Thymus (tissue), 11 donors: ENCODE measurements at regions not wholly inside any gene's neighbourhood (a gene's known extent, or its start where the extent isn't known, plus 50 kb on each side); places are given as distances from the start of the nearest gene placed in this dataset.
"Not testable (repeated sequence)": the region's sequence is repeated elsewhere in the genome, so short reads cannot be mapped to it uniquely, and the experiment has no call there.

Source experiments
- DNase-seq, 9 donors: peaks; one replicate each; pipeline ENCODE4 v3.0.0-alpha.2; 2013; ENCODE audit warnings: low spot score in 9 of 9, low read depth in 6 of 9, missing footprints in 1 of 9
- H3K27ac ChIP-seq, 2 donors: one replicate each; pipeline ENCODE4 v1.5.1; 2013; ENCODE audit warnings: control low read depth in 1 of 2, low read depth in 1 of 2, low read length in 1 of 2, mild to moderate bottlenecking in 1 of 2, moderate library complexity in 1 of 2
- H3K27me3 ChIP-seq, 2 donors: one replicate each; pipeline ENCODE4 v1.5.1; 2013; ENCODE audit warnings: low read length in 1 of 2; ENCODE audit not compliant: control insufficient read depth in 2 of 2, insufficient read depth in 1 of 2
- H3K36me3 ChIP-seq, 2 donors: one replicate each; pipeline ENCODE4 v1.5.1; 2013; ENCODE audit warnings: low read length in 1 of 2, mild to moderate bottlenecking in 1 of 2, moderate library complexity in 1 of 2; ENCODE audit not compliant: control insufficient read depth in 2 of 2, insufficient read depth in 2 of 2
- H3K4me1 ChIP-seq, 2 donors: one replicate each; pipeline ENCODE4 v1.5.1; 2013; ENCODE audit warnings: low read length in 2 of 2; ENCODE audit not compliant: control insufficient read depth in 2 of 2, insufficient read depth in 2 of 2
- H3K4me3 ChIP-seq, 2 donors: one replicate each; pipeline ENCODE4 v1.5.1; 2013; ENCODE audit warnings: low read length in 2 of 2, control low read depth in 1 of 2, mild to moderate bottlenecking in 1 of 2
- H3K9me3 ChIP-seq, 2 donors: one replicate each; pipeline ENCODE4 v1.5.1; 2013; ENCODE audit warnings: low read length in 1 of 2, mild to moderate bottlenecking in 1 of 2; ENCODE audit not compliant: control insufficient read depth in 2 of 2, insufficient read depth in 1 of 2
- WGBS: extraction: QIAGEN DNeasy Blood & Tissue Kit; methylation state at CpG from one replicate; pipeline ENCODE4 v1.1.7; 2013; 5-methylcytosine and 5-hydroxymethylcytosine counted together
- donor health status: healthy.

DNA sequence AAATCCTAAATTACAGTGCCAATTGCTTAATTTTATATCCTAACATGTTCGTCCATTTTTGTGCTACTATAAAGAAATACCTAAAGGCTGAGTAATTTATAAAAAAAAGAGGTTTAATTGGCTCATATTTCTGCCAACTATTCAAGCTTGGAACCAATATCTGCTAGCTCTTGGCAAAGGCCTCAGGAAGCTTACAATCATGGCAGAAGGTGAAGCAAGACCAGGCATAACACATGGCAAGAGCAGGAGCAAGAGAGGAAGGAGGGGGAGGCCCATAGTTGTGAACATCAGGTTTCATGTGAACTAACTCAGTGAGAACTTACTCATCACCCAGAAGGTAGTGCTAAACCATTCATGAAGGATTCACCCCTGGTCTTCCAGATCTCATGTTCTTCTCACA lies 494.3 kb downstream of the CCER1 start:
- Histone ChIP-seq H3K27me3 (no peaks in the 10 kb centered on the region), H3K4me1 (no peaks in the 10 kb centered on the region), H3K27ac (no peak overlapping the region), H3K9me3 (peaks cover 0 to 5% of the 10 kb centered on the region in 2 donors), H3K36me3 (no peaks in the 10 kb centered on the region), H3K4me3 (no peak overlapping the region)
- 88% methylated on average over 1 of the region's 1 CpG for WGBS
- DNase-seq: no peak

DNA sequence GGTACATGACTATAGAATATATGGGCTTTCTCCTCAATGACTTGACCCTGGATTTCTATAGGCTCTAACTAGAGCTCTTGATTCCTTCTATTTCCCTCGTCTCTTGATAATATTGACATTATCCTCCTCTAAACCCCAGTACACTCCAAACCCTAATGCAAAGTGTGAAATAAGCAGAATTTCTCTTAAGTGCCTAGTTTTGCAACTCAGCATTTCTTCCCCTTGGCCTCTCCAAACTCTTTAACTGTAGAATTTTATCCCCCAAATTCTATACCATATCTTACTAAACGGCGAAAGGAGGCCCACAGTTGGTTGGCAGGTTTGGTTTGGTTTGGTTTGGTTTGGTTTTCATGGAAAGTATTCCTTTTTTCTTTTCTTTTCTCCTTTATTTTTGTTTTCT lies 498.7 kb downstream of the CCER1 start:
- Histone ChIP-seq H3K9me3 (peaks cover 0 to 1% of the 10 kb centered on the region in 2 donors), H3K36me3 (no peaks in the 10 kb centered on the region), H3K4me1 (no peaks in the 10 kb centered on the region), H3K27me3 (no peaks in the 10 kb centered on the region), H3K4me3 (no peak overlapping the region), H3K27ac (no peak overlapping the region)
- WGBS: 94% methylated on average over 3 of the region's 3 CpGs
- DNase-seq: no peak

DNA sequence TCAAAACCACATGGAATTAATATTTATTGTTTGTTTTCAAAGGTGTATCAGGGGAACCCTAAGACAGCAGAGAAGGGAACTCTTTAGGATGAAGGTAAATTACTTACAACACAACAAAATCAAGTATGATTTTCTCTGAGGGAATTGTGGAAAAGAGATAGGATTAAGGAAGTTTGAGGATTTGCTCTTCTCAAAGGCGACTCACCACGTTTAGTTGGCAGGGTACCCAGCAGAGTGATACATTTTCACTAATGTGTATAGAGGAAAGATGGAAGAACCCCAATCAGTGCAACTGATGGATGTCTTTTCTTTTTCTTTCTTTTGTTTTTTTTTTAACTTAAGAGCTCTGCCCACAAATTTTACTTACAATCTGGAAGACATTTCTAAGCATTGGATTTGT lies 499.2 kb downstream of the CCER1 start:
- H3K36me3 ChIP-seq: no peaks in the 10 kb centered on the region
- no peak overlapping the region for H3K27ac ChIP-seq
- whole genome bisulfite sequencing: 88% methylated on average over 2 of the region's 2 CpGs
- no peaks in the 10 kb centered on the region for H3K27me3 ChIP-seq
- DNase-seq: no peak
- no peak overlapping the region for H3K4me3 ChIP-seq
- no peaks in the 10 kb centered on the region for H3K9me3 ChIP-seq
- no peaks in the 10 kb centered on the region for H3K4me1 ChIP-seq

DNA sequence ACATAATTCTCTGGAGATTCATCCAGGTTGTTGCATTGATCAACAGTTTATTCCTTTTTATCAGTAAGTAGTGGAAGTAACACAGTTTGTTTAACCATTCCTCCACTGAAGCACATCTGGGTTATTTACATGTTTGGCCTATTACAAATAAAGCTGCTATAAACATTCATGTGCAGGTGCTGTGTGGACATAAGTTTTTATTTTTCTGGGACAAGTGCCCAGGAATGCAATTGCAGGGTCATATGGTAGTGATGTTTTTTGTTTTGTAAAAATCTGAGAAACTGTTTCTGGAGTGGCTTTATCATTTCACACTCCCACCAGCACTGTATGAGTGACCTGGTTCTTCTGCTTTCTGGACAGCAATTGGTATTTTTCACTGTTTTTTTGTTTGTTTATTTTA lies 505.4 kb downstream of the CCER1 start:
- no peaks in the 10 kb centered on the region for H3K4me1 ChIP-seq
- no peaks in the 10 kb centered on the region for H3K36me3 ChIP-seq
- H3K27me3 ChIP-seq: no peaks in the 10 kb centered on the region
- H3K27ac ChIP-seq: no peak overlapping the region
- H3K4me3 ChIP-seq: no peak overlapping the region
- DNase-seq: no peak
- H3K9me3 ChIP-seq: peaks cover 0 to 4% of the 10 kb centered on the region in 2 donors

DNA sequence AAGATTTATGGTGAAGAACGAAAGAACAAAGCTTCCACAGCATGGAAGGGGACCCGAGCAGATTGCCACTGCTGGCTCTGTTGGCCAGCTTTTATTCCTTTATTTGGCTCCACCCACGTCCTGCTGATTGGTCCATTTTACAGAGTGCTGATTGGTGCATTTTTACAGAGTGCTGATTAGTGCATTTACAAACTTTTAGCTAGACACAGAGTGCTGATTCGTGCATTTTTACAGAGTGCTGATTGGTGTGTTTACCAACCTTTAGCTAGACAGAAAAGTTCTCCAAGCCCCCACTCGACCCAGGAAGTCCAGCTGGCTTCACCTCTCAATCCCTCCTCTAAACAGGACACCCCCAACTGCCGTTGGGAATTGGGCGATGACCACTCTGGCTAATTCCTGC lies 511.5 kb downstream of the CCER1 start:
- not testable (repeated sequence) for H3K27ac ChIP-seq, H3K4me1 ChIP-seq, H3K4me3 ChIP-seq, H3K36me3 ChIP-seq, H3K27me3 ChIP-seq, DNase-seq
- WGBS: 84% methylated on average over 7 of the region's 7 CpGs
- H3K9me3 ChIP-seq: peaks cover 0 to 11% of the 10 kb centered on the region in 2 donors

DNA sequence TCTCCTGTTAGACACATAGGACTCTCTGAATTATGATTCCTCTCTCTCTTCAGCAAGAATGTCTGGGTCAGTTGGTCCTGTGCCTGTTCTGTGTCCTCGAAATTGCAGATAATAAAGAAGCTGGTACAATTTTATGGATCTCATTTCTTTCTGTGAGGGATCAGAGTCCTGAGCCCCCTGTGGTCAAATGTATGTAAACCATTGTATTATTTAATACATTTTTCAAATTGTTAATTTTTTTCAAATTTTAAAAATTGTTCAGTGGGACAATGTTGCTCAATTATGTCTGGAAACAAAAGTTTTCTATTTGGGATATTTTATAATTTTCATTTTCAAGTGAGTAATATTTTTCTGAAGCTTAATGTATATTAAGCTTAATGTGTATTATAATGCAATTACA lies 513.5 kb downstream of the CCER1 start:
- Histone ChIP-seq H3K27me3 (no peaks in the 10 kb centered on the region), H3K27ac (no peak overlapping the region), H3K9me3 (peaks cover 0 to 6% of the 10 kb centered on the region in 2 donors), H3K4me3 (no peak overlapping the region), H3K4me1 (no peaks in the 10 kb centered on the region), H3K36me3 (no peaks in the 10 kb centered on the region)
- WGBS: 94% methylated on average over 1 of the region's 1 CpG
- DNase-seq: no peak

DNA sequence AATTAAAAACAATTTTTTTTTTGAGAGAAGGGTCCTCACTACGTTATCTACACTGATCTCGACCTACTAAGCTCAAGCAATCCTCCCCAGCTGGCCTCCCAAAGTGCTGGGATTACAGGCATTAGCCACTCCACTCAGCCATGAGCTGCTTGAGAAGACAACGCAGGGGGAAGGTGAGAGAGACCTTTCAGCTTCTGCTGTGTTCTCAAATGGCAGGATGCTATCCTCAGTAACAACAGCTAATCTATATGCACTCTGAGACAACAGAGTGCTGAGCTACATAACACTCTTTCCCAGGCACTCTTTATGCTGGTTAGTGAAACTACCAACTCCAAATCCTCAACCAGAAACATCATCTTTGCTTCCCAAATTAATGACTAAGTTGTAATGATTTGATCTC lies 526.1 kb downstream of the CCER1 start:
- 83% methylated on average over 3 of the region's 3 CpGs for WGBS
- H3K27me3 ChIP-seq: no peaks in the 10 kb centered on the region
- no peaks in the 10 kb centered on the region for H3K4me1 ChIP-seq
- no peaks in the 10 kb centered on the region for H3K36me3 ChIP-seq
- no peak for DNase-seq
- H3K4me3 ChIP-seq: no peak overlapping the region
- no peaks in the 10 kb centered on the region for H3K9me3 ChIP-seq
- no peak overlapping the region for H3K27ac ChIP-seq

DNA sequence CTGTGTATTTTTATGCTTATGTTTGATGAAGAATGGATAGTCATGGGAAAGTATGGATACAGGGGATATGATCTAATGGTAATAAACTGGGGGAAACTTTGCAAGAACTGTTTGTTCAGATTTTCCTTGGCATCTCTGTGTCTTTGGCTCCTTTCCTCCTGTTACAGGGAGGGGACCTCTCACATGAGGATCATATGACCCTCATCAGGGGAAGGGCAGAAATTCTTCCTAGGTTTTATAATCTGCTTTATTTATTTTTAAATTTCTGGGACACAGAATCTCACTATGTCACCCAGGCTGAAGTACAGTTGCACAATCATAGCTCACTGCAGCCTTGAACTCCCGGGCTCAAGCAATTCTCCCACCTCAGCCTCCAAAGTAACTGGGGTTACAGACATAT lies 526.5 kb downstream of the CCER1 start:
- Histone ChIP-seq H3K36me3 (no peaks in the 10 kb centered on the region), H3K4me1 (no peaks in the 10 kb centered on the region), H3K9me3 (no peaks in the 10 kb centered on the region), H3K4me3 (no peak overlapping the region), H3K27ac (no peak overlapping the region), H3K27me3 (no peaks in the 10 kb centered on the region)
- 91% methylated on average over 1 of the region's 1 CpG for WGBS
- DNase-seq: no peak

DNA sequence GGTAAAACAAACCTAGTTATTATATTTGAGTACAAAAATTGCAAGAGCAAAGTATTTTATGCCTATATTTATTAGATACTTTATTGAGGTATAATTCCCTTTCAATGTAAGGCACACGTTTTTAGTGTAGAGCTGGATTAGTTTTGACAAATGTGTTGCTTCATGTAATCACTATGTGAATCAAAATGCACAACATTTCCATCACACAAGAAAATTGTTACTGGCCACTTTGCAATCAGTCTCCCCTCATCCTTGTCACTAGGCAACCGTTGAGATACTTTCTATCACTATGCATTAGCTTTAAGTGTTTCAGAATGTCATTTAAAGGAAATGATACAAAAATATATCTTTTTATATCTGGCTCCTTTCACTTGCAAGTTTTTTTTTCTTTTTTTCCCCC lies 531.0 kb downstream of the CCER1 start:
- 79% methylated on average over 2 of the region's 2 CpGs for WGBS
- no peaks in the 10 kb centered on the region for H3K4me1 ChIP-seq
- no peak overlapping the region for H3K27ac ChIP-seq
- H3K9me3 ChIP-seq: no peaks in the 10 kb centered on the region
- no peaks in the 10 kb centered on the region for H3K36me3 ChIP-seq
- H3K4me3 ChIP-seq: no peak overlapping the region
- no peak for DNase-seq
- H3K27me3 ChIP-seq: no peaks in the 10 kb centered on the region

DNA sequence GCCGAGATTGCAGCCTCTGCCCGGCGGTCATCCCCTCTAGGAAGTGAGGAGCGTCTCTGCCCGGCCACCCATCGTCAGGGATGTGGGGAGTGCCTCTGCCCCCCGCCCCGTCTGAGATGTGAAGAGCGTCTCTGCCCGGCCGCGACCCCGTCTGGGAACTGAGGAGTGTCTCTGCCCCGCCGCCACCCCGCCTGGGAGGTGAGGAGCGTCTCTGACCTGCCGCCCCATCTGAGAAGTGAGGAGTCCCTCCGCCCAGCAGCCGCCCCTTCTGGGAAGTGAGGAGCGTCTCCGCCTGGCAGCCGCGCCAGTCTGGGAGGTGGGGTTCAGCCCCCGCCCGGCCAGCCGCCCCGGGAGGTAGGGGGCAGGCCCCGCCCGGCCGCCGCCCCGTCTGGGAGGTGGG lies 544.0 kb downstream of the CCER1 start:
- WGBS: 98% methylated on average over 33 of the region's 33 CpGs
- Histone ChIP-seq H3K4me3 (no peak overlapping the region), H3K4me1 (no peaks in the 10 kb centered on the region), H3K27me3 (no peaks in the 10 kb centered on the region), H3K27ac (no peak overlapping the region), H3K9me3 (no peaks in the 10 kb centered on the region), H3K36me3 (no peaks in the 10 kb centered on the region)
- no peak for DNase-seq
